CD4-positive, alpha-beta T cell treated with Interleukin-4 for 4 hours (primary cell): ENCODE measurements at regions not wholly inside any gene's neighbourhood (a gene's known extent, or its start where the extent isn't known, plus 50 kb on each side); places are given as distances from the start of the nearest gene placed in this dataset.

Experiments
- DNase-seq: peaks from one replicate; pipeline ENCODE4 v3.0.0-alpha.2; 2020

- no peak for DNase-seq
Observed at GRCh38 chr6:40738551-40739193, 151.5 kb upstream of the LRFN2 start.

GRCh38 chr6:40735521-40735920 lies 148.4 kb upstream of the LRFN2 start:
- DNase-seq, result no peak

- DNase-seq, result no peak
Observed at GRCh38 chr6:40735121-40735520, 148.0 kb upstream of the LRFN2 start.

- no peak for DNase-seq
Observed at GRCh38 chr6:40734607-40735006, 147.4 kb upstream of the LRFN2 start.

- no peak for DNase-seq
Observed at GRCh38 chr6:40733770-40734396, 146.7 kb upstream of the LRFN2 start.

GRCh38 chr6:40733290-40733689 lies 146.1 kb upstream of the LRFN2 start:
- DNase-seq, result no peak

GRCh38 chr6:40732878-40733277 lies 145.7 kb upstream of the LRFN2 start:
- no peak for DNase-seq

- DNase-seq, result no peak
Observed at GRCh38 chr6:40728643-40729042, 141.5 kb upstream of the LRFN2 start.

GRCh38 chr6:40727271-40727670 lies 140.1 kb upstream of the LRFN2 start:
- DNase-seq, result no peak

- DNase-seq, result no peak
Observed at GRCh38 chr6:40726853-40727252, 139.7 kb upstream of the LRFN2 start.

GRCh38 chr6:40725390-40725789 lies 138.2 kb upstream of the LRFN2 start:
- DNase-seq, result no peak

GRCh38 chr6:40724886-40725285 lies 137.7 kb upstream of the LRFN2 start:
- DNase-seq, result no peak

GRCh38 chr6:40723967-40724366 lies 136.8 kb upstream of the LRFN2 start:
- DNase-seq, result no peak

- DNase-seq, result no peak
Observed at GRCh38 chr6:40722553-40723258, 135.5 kb upstream of the LRFN2 start.

GRCh38 chr6:40722091-40722490 lies 134.9 kb upstream of the LRFN2 start:
- no peak for DNase-seq

- no peak for DNase-seq
Observed at GRCh38 chr6:40721271-40721952, 134.2 kb upstream of the LRFN2 start.

- DNase-seq, result no peak
Observed at GRCh38 chr6:40720375-40720748, 133.2 kb upstream of the LRFN2 start.

GRCh38 chr6:40719671-40720374 lies 132.7 kb upstream of the LRFN2 start:
- DNase-seq, result no peak

- DNase-seq, result no peak
Observed at GRCh38 chr6:40718401-40718800, 131.2 kb upstream of the LRFN2 start.

GRCh38 chr6:40717411-40718057 lies 130.4 kb upstream of the LRFN2 start:
- DNase-seq, result no peak

- DNase-seq, result no peak
Observed at GRCh38 chr6:40715570-40716403, 128.6 kb upstream of the LRFN2 start.
